HCT116 (cell line): ENCODE measurements at regions not wholly inside any gene's neighbourhood (a gene's known extent, or its start where the extent isn't known, plus 50 kb on each side); places are given as distances from the start of the nearest gene placed in this dataset.

Source experiments
- ATF3 ChIP-seq: IDR thresholded peaks from 2 replicates; pipeline ENCODE4 v1.6.1; 2012
- CTCF ChIP-seq, 3 experiments: fragments of 200-600 bp in 1 of 3; sonication (generic) in 1 of 3; IDR thresholded peaks in 2 of 3; conservative IDR thresholded peaks in 1 of 3; 2 replicates each; pipeline ENCODE4 v1.5.1; 2012 to 2017; ENCODE audit warnings: low read depth in 2 of 3, low read length in 2 of 3, antibody characterized with exemption in 1 of 3, borderline replicate concordance in 1 of 3, control low read depth in 1 of 3, mild to moderate bottlenecking in 1 of 3, mixed read lengths in 1 of 3, mixed run types in 1 of 3, moderate library complexity in 1 of 3; ENCODE audit not compliant: insufficient read depth in 1 of 3
- POLR2A ChIP-seq: IDR thresholded peaks from 2 replicates; pipeline ENCODE4 v1.7.0; 2011; ENCODE audit warnings: borderline replicate concordance; ENCODE audit not compliant: insufficient read depth, insufficient read length; ENCODE audit errors: extremely low read depth
- POLR2AphosphoS5 ChIP-seq: IDR thresholded peaks from 2 replicates; pipeline ENCODE4 v1.6.1; 2011; ENCODE audit warnings: mild to moderate bottlenecking, low read depth, low read length, moderate library complexity
- SIN3A ChIP-seq: IDR thresholded peaks from 2 replicates; pipeline ENCODE4 v1.6.1; 2012; ENCODE audit warnings: low read depth

- TF ChIP-seq CTCF (IDR thresholded peaks at IDR 0.05 in 2 of 3, conservative IDR thresholded peaks at IDR 0.05 in 1 of 3; ENCODE audit: borderline replicate concordance in 1 of 3, insufficient read depth in 1 of 3, low read depth in 2 of 3, low read length in 2 of 3) (no peak), SIN3A (no peak), POLR2A (no peak), POLR2AphosphoS5 (no peak), ATF3 (no peak)
Observed at GRCh38 chr3:76099956-76100355, 314.6 kb upstream of the ZNF717 start.
